ENCODE measurements at regions not wholly inside any gene's neighbourhood (a gene's known extent, or its start where the extent isn't known, plus 50 kb on each side); places are given as distances from the start of the nearest gene placed in this dataset.

DNA sequence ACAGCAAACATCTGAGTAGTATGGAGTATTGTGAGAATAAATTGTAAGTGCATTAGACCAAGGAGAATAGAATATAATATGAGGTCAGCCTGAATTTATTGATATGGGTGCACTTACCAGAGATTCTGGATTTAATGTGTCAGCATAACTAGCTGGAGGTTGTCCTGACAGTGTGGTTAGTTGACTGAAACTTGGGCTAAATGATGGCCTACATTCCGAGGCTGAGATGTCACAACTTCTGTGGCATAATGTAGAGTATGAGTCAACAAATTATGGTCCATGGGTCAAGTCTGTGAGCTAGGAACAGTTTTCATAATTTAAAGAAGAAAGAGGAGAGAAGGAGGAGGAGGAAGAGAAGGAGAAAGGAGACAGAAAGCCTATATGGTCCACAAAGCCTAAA is 127.6 kb downstream of the QPCT start:
- no peaks in the 10 kb centered on the region for H4K20me1 ChIP-seq (replicated peaks; ENCODE audit: control insufficient read depth, insufficient read depth, low read length)
- 0 out of 2 replicates have a peak, but pooled peaks have one; percentile 29 for TF ChIP-seq MAFG (tag; conservative IDR thresholded peaks at IDR 0.05)
- TF ChIP-seq ZFX (CRISPR knock-in tag; IDR thresholded peaks at IDR 0.05) = no peak
- no peak for TF ChIP-seq SETDB1 (IDR thresholded peaks at IDR 0.05; ENCODE audit: low read length)
- no peak for TF ChIP-seq NCOA6 (IDR thresholded peaks at IDR 0.05)
- no peak for TF ChIP-seq ZNF224 (CRISPR knock-in tag; IDR thresholded peaks at IDR 0.05)
- peak; percentile 4; the same call in 1 of the 2 replicates for TF ChIP-seq ZNF316 (IDR thresholded peaks at IDR 0.05)
- no peaks in the 10 kb centered on the region for H3K9me3 ChIP-seq (replicated peaks; ENCODE audit: control insufficient read depth, insufficient read depth, low read depth, low read length)
- no peak overlapping the region for H3K27ac ChIP-seq (ENCODE audit: extremely low read depth, low read depth, low read length)
- BruUV-seq (replicated peaks) = no TSS peak
- WGBS (ENCODE audit: insufficient coverage, low coverage, missing lambda C conversion rate) = 5% methylated on average over 1 of the region's 1 CpG
- H2AFZ ChIP-seq (ENCODE audit: low read depth, low read length) = no peak overlapping the region
- intact Hi-C loops (cut with micrococcal nuclease) (no loop called here), in situ Hi-C loops (cut with MboI) (no loop called here)
- H3K27me3 ChIP-seq (ENCODE audit: control insufficient read depth in 2 of 2, insufficient read depth in 2 of 2, low read length in 2 of 2) = peaks cover 0 to 3% of the 10 kb centered on the region in 2 experiments; a peak in 1 of 5 replicates
- no peak overlapping the region for H3K4me2 ChIP-seq (ENCODE audit: insufficient read depth, low read length)
- no peaks in the 10 kb centered on the region for H3K79me2 ChIP-seq (ENCODE audit: control insufficient read depth, insufficient read depth, low read length)
- DNase-seq (ENCODE audit: extremely low read depth in 1 of 4, low spot score in 3 of 4) (no peak), ATAC-seq (no peak), FAIRE-seq (no peak)
- CTCF ChIA-PET (ENCODE audit: low intra/inter-chr PET ratio) = no interaction called here
- H3K9me1 ChIP-seq (ENCODE audit: control insufficient read depth, insufficient read depth, low read length) = no peaks in the 10 kb centered on the region
- H3K36me3 ChIP-seq (ENCODE audit: control insufficient read depth, insufficient read depth, low read length) = no peaks in the 10 kb centered on the region
- no peaks in the 10 kb centered on the region for H3K4me1 ChIP-seq (replicated peaks in 1 of 2; ENCODE audit: control insufficient read depth in 2 of 2, insufficient read depth in 2 of 2, low read length in 2 of 2)
- POLR2A ChIA-PET = interaction anchor here (2.9 kb wide), 1 partner anchor 11 kb away, joined by 8 read pairs; no protein-coding TSS in a partner anchor
- no peak overlapping the region for H3K4me3 ChIP-seq
- no peak overlapping the region for H3K9ac ChIP-seq (ENCODE audit: insufficient read depth in 1 of 2, low read depth in 2 of 2, low read length in 2 of 2)

DNA sequence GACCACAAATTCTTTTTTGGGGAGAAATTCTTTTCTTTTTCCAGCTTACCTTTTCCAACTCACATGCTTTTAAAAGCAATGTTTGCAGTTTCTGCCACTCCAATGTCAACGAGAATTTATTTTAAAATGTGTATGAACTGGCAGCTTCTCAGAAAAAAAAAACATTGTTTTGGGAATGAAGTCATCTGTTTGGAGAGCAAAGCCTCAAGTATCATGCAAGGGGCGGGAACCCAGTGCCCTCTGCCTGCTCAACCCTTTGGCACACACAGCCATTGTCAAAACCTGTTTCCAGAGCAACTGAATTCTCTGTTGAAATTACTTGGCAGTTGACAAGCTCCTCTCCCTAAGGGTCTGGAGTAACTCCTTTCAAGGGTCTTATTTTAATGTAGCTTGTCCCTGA is 128.5 kb downstream of the QPCT start:
- H2AFZ ChIP-seq (ENCODE audit: low read depth, low read length) = no peak overlapping the region
- no peaks in the 10 kb centered on the region for H4K20me1 ChIP-seq (replicated peaks; ENCODE audit: control insufficient read depth, insufficient read depth, low read length)
- DNase-seq (ENCODE audit: extremely low read depth in 1 of 4, low spot score in 3 of 4) (no peak), ATAC-seq (no peak), FAIRE-seq (no peak)
- TF ChIP-seq, protein P1, sequence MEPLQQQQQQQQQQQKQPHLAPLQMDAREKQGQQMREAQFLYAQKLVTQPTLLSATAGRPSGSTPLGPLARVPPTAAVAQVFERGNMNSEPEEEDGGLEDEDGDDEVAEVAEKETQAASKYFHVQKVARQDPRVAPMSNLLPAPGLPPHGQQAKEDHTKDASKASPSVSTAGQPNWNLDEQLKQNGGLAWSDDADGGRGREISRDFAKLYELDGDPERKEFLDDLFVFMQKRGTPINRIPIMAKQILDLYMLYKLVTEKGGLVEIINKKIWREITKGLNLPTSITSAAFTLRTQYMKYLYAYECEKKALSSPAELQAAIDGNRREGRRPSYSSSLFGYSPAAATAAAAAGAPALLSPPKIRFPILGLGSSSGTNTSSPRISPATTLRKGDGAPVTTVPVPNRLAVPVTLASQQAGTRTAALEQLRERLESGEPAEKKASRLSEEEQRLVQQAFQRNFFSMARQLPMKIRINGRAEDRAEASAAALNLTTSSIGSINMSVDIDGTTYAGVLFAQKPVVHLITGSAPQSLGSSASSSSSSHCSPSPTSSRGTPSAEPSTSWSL (CRISPR knock-in tag; IDR thresholded peaks at IDR 0.05; ENCODE audit: borderline replicate concordance) = no peak
- TF ChIP-seq, protein P2, sequence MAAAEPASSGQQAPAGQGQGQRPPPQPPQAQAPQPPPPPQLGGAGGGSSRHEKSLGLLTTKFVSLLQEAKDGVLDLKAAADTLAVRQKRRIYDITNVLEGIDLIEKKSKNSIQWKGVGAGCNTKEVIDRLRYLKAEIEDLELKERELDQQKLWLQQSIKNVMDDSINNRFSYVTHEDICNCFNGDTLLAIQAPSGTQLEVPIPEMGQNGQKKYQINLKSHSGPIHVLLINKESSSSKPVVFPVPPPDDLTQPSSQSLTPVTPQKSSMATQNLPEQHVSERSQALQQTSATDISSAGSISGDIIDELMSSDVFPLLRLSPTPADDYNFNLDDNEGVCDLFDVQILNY (CRISPR knock-in tag; IDR thresholded peaks at IDR 0.05) = no peak
- H3K79me2 ChIP-seq (ENCODE audit: control insufficient read depth, insufficient read depth, low read length) = no peaks in the 10 kb centered on the region
- H3K27ac ChIP-seq (ENCODE audit: extremely low read depth, low read depth, low read length) = no peak overlapping the region
- no peak overlapping the region for H3K4me2 ChIP-seq (ENCODE audit: insufficient read depth, low read length)
- POLR2A ChIA-PET = interaction anchor here (2.9 kb wide), 1 partner anchor 12 kb away, joined by 8 read pairs; no protein-coding TSS in a partner anchor
- CTCF ChIA-PET (ENCODE audit: low intra/inter-chr PET ratio) = no interaction called here
- WGBS (ENCODE audit: insufficient coverage, low coverage, missing lambda C conversion rate) = 4% methylated on average over 2 of the region's 2 CpGs
- in situ Hi-C loops (cut with MboI) = no loop called here
- intact Hi-C loops (cut with micrococcal nuclease) = no loop called here
- H3K4me1 ChIP-seq (replicated peaks in 1 of 2; ENCODE audit: control insufficient read depth in 2 of 2, insufficient read depth in 2 of 2, low read length in 2 of 2) = no peaks in the 10 kb centered on the region
- H3K36me3 ChIP-seq (ENCODE audit: control insufficient read depth, insufficient read depth, low read length) = no peaks in the 10 kb centered on the region
- H3K9me3 ChIP-seq (replicated peaks; ENCODE audit: control insufficient read depth, insufficient read depth, low read depth, low read length) = no peaks in the 10 kb centered on the region
- no peak overlapping the region for H3K9ac ChIP-seq (ENCODE audit: insufficient read depth in 1 of 2, low read depth in 2 of 2, low read length in 2 of 2)
- no TSS peak for BruUV-seq (replicated peaks)
- H3K27me3 ChIP-seq (ENCODE audit: control insufficient read depth in 2 of 2, insufficient read depth in 2 of 2, low read length in 2 of 2) = peaks cover 0 to 3% of the 10 kb centered on the region in 2 experiments; a peak in 1 of 5 replicates
- no peaks in the 10 kb centered on the region for H3K9me1 ChIP-seq (ENCODE audit: control insufficient read depth, insufficient read depth, low read length)
- no peak overlapping the region for H3K4me3 ChIP-seq

All from K562 (cell line).